ENCODE measurements at regions not wholly inside any gene's neighbourhood (a gene's known extent, or its start where the extent isn't known, plus 50 kb on each side); places are given as distances from the start of the nearest gene placed in this dataset.
A peak's percentile ranks its signal among the peaks of the same experiment; 100 is the strongest.

GRCh38 chr4:175246941-175247340 lies 328.8 kb downstream of the ADAM29 start:
- ChIA-PET POLR2A (no interaction called here), CTCF (no interaction called here)
- no peak for TF ChIP-seq LEF1 (IDR thresholded peaks at IDR 0.05; ENCODE audit: borderline replicate concordance)
- TF ChIP-seq FOXK2 (IDR thresholded peaks at IDR 0.05) = no peak
- no peak for TF ChIP-seq NFRKB (IDR thresholded peaks at IDR 0.05)
- no peak for TF ChIP-seq SP1 (IDR thresholded peaks at IDR 0.05)
- no peak for TF ChIP-seq FOXM1 (IDR thresholded peaks at IDR 0.05; ENCODE audit: borderline replicate concordance)
- no peak for TF ChIP-seq L3MBTL2 (conservative IDR thresholded peaks at IDR 0.05)
- TF ChIP-seq BHLHE40 (IDR thresholded peaks at IDR 0.05; ENCODE audit: borderline replicate concordance) = no peak
- TF ChIP-seq CTBP1 (IDR thresholded peaks at IDR 0.05; ENCODE audit: borderline replicate concordance) = no peak
- no peak for DNase-seq (ENCODE audit: extremely low spot score)

GRCh38 chr4:175252642-175253041 lies 334.5 kb downstream of the ADAM29 start:
- ChIA-PET CTCF (interaction anchor here (1.1 kb wide), 1 partner anchor 489 kb away, joined by 3 read pairs; no protein-coding TSS in a partner anchor), POLR2A (no interaction called here)
- DNase-seq (ENCODE audit: extremely low spot score) = no peak
- TF ChIP-seq SUZ12 (IDR thresholded peaks at IDR 0.05) = no peak
- no peak for TF ChIP-seq ZNF384 (IDR thresholded peaks at IDR 0.05)
- TF ChIP-seq TARDBP (IDR thresholded peaks at IDR 0.05) = no peak
- TF ChIP-seq L3MBTL2 (conservative IDR thresholded peaks at IDR 0.05) = no peak
- no peak for TF ChIP-seq HDGF (IDR thresholded peaks at IDR 0.05; ENCODE audit: borderline replicate concordance)
- no peak for TF ChIP-seq CTBP1 (IDR thresholded peaks at IDR 0.05; ENCODE audit: borderline replicate concordance)
- TF ChIP-seq NFRKB (IDR thresholded peaks at IDR 0.05) = no peak
- no peak for TF ChIP-seq FOXA1 (IDR thresholded peaks at IDR 0.05)
- TF ChIP-seq BHLHE40 (IDR thresholded peaks at IDR 0.05; ENCODE audit: borderline replicate concordance) = no peak
- no peak for TF ChIP-seq LEF1 (IDR thresholded peaks at IDR 0.05; ENCODE audit: borderline replicate concordance)
- TF ChIP-seq PKNOX1 (IDR thresholded peaks at IDR 0.05) = no peak
- TF ChIP-seq ELF4 (IDR thresholded peaks at IDR 0.05) = no peak
- TF ChIP-seq SP1 (IDR thresholded peaks at IDR 0.05) = no peak
- no peak for TF ChIP-seq FOXM1 (IDR thresholded peaks at IDR 0.05; ENCODE audit: borderline replicate concordance)
- TF ChIP-seq FOXK2 (IDR thresholded peaks at IDR 0.05) = no peak

GRCh38 chr4:175253184-175253902 lies 335.2 kb downstream of the ADAM29 start:
- ChIA-PET CTCF (interaction anchor here (0.6 to 1.1 kb wide), 3 partner anchors 263 to 489 kb away, joined by 3 to 4 read pairs (median 3); no protein-coding TSS in a partner anchor), POLR2A (no interaction called here)
- DNase-seq (ENCODE audit: extremely low spot score) = peak; percentile 10
- TF ChIP-seq FOXM1 (IDR thresholded peaks at IDR 0.05; ENCODE audit: borderline replicate concordance) (no peak), SUZ12 (IDR thresholded peaks at IDR 0.05) (no peak), FOXA1 (IDR thresholded peaks at IDR 0.05) (no peak), BHLHE40 (IDR thresholded peaks at IDR 0.05; ENCODE audit: borderline replicate concordance) (no peak), ELF4 (IDR thresholded peaks at IDR 0.05) (no peak), L3MBTL2 (conservative IDR thresholded peaks at IDR 0.05) (no peak), PKNOX1 (IDR thresholded peaks at IDR 0.05) (no peak), TARDBP (IDR thresholded peaks at IDR 0.05) (no peak), ZNF384 (IDR thresholded peaks at IDR 0.05) (no peak), HDGF (IDR thresholded peaks at IDR 0.05; ENCODE audit: borderline replicate concordance) (no peak)

GRCh38 chr4:175263537-175263936 lies 345.4 kb downstream of the ADAM29 start:
- TF ChIP-seq BHLHE40 (IDR thresholded peaks at IDR 0.05; ENCODE audit: borderline replicate concordance) = no peak
- no peak for TF ChIP-seq SP1 (IDR thresholded peaks at IDR 0.05)
- no peak for TF ChIP-seq ZNF384 (IDR thresholded peaks at IDR 0.05)
- TF ChIP-seq SUZ12 (IDR thresholded peaks at IDR 0.05) = no peak
- TF ChIP-seq HDGF (IDR thresholded peaks at IDR 0.05; ENCODE audit: borderline replicate concordance) = no peak
- TF ChIP-seq L3MBTL2 (conservative IDR thresholded peaks at IDR 0.05) = no peak
- no peak for TF ChIP-seq FOXM1 (IDR thresholded peaks at IDR 0.05; ENCODE audit: borderline replicate concordance)
- no peak for TF ChIP-seq FOXA1 (IDR thresholded peaks at IDR 0.05)
- TF ChIP-seq TARDBP (IDR thresholded peaks at IDR 0.05) = no peak
- TF ChIP-seq LEF1 (IDR thresholded peaks at IDR 0.05; ENCODE audit: borderline replicate concordance) = no peak
- no peak for TF ChIP-seq ARNT (IDR thresholded peaks at IDR 0.05)
- TF ChIP-seq FOXK2 (IDR thresholded peaks at IDR 0.05) = no peak
- no peak for TF ChIP-seq CTBP1 (IDR thresholded peaks at IDR 0.05; ENCODE audit: borderline replicate concordance)
- TF ChIP-seq PKNOX1 (IDR thresholded peaks at IDR 0.05) = no peak
- no peak for TF ChIP-seq ELF4 (IDR thresholded peaks at IDR 0.05)
- TF ChIP-seq NFRKB (IDR thresholded peaks at IDR 0.05) = no peak
- ChIA-PET CTCF (no interaction called here), POLR2A (no interaction called here)
- DNase-seq (ENCODE audit: extremely low spot score) = no peak

GRCh38 chr4:175271010-175271630 lies 353.0 kb downstream of the ADAM29 start:
- CTCF ChIA-PET = interaction anchor here (0.7 kb wide), 2 partner anchors 12 to 653 kb away, joined by 3 to 5 read pairs; no protein-coding TSS in a partner anchor
- TF ChIP-seq SP1 (IDR thresholded peaks at IDR 0.05) = no peak
- TF ChIP-seq SUZ12 (IDR thresholded peaks at IDR 0.05) = no peak
- TF ChIP-seq BHLHE40 (IDR thresholded peaks at IDR 0.05; ENCODE audit: borderline replicate concordance) = no peak
- POLR2A ChIA-PET = no interaction called here
- DNase-seq (ENCODE audit: extremely low spot score) = no peak
